Keratinocyte (primary cell): ENCODE measurements at regions not wholly inside any gene's neighbourhood (a gene's known extent, or its start where the extent isn't known, plus 50 kb on each side); places are given as distances from the start of the nearest gene placed in this dataset.

Experiments used
- CTCF ChIP-seq, 3 experiments: IDR thresholded peaks in 1 of 3; conservative IDR thresholded peaks in 1 of 3; optimal IDR thresholded peaks in 1 of 3; 2 replicates in 2 of 3; 3 replicates in 1 of 3; pipeline versions ENCODE3 to v1.5.1; 2011; ENCODE audit warnings: low read length in 3 of 3, mild to moderate bottlenecking in 3 of 3, moderate library complexity in 2 of 3, control low read depth in 1 of 3, inconsistent platforms in 1 of 3; ENCODE audit not compliant: insufficient read depth in 2 of 3; ENCODE audit errors: extremely low read depth in 1 of 3
- EZH2 ChIP-seq: IDR thresholded peaks from one replicate; pipeline ENCODE4 v1.6.1; 2012; ENCODE audit warnings: inconsistent platforms, mild to moderate bottlenecking, low read length, moderate library complexity

- TF ChIP-seq CTCF (optimal IDR thresholded peaks at IDR 0.05 in 1 of 3, IDR thresholded peaks at IDR 0.05 in 1 of 3, conservative IDR thresholded peaks at IDR 0.05 in 1 of 3; ENCODE audit: extremely low read depth in 1 of 3, insufficient read depth in 2 of 3, low read length in 3 of 3) (no peak), EZH2 (no peak)
Observed at GRCh38 chr10:107859065-107859464, 694.6 kb upstream of the SORCS1 start.
